MCF 10A (cell line): ENCODE measurements at regions not wholly inside any gene's neighbourhood (a gene's known extent, or its start where the extent isn't known, plus 50 kb on each side); places are given as distances from the start of the nearest gene placed in this dataset.

Source experiments
- BruUV-seq: library from RNA; stranded (reverse); fragments of 400-500 nt; replicated peaks from 2 replicates; lab custom pipeline; 2021; lab: Mats Ljungman, UMichigan
- CTCF ChIA-PET: fragments of 300-600 bp; sonication (Branson Sonifier 250); formaldehyde crosslinking; extraction: SDS; loops from one replicate; lab custom pipeline; 2021; ENCODE audit warnings: antibody characterized with exemption, inconsistent platforms; lab: Yijun Ruan, JAX
- POLR2A ChIA-PET: fragments of 300-600, 350-650 bp; sonication (Branson Sonifier 250); formaldehyde crosslinking; extraction: SDS; loops from one replicate; lab custom pipeline; 2020; ENCODE audit warnings: antibody characterized with exemption, inconsistent platforms; lab: Yijun Ruan, JAX
- DNase-seq: peaks from one replicate; pipeline ENCODE4 v3.0.0-alpha.2; 2018; ENCODE audit not compliant: unreplicated experiment
- H3K27ac Mint-ChIP-seq: one replicate; pipeline ENCODE4 v1.8.0; 2022; ENCODE audit warnings: mild to moderate bottlenecking, low read depth, mixed read lengths; ENCODE audit not compliant: unreplicated experiment
- H3K27me3 Mint-ChIP-seq: one replicate; pipeline ENCODE4 v1.8.0; 2022; ENCODE audit warnings: mixed read lengths; ENCODE audit not compliant: insufficient read depth, unreplicated experiment
- H3K36me3 Mint-ChIP-seq: one replicate; pipeline ENCODE4 v1.8.0; 2022; ENCODE audit warnings: mild to moderate bottlenecking, moderate library complexity, mixed read lengths; ENCODE audit not compliant: insufficient read depth, unreplicated experiment
- H3K4me1 Mint-ChIP-seq: one replicate; pipeline ENCODE4 v1.8.0; 2022; ENCODE audit warnings: mixed read lengths; ENCODE audit not compliant: insufficient read depth, unreplicated experiment
- H3K4me3 Mint-ChIP-seq: one replicate; pipeline ENCODE4 v1.8.0; 2022; ENCODE audit warnings: mild to moderate bottlenecking, moderate library complexity, mixed read lengths; ENCODE audit not compliant: unreplicated experiment
- H3K9me3 Mint-ChIP-seq: one replicate; pipeline ENCODE4 v1.8.0; 2022; ENCODE audit warnings: mixed read lengths; ENCODE audit not compliant: unreplicated experiment
- intact Hi-C: fragments of 100-400 bp; cut with micrococcal nuclease; formaldehyde crosslinking; loops from 2 replicates; pipeline ENCODE4 v1.14.1; 2022
- TF ChIP-seq, protein P1 (sequence below): fragments of 200-600 bp; IDR thresholded peaks from one replicate; pipeline ENCODE4 v1.8.0; 2022; ENCODE audit warnings: antibody characterized with exemption, mild to moderate bottlenecking; ENCODE audit not compliant: unreplicated experiment

DNA sequence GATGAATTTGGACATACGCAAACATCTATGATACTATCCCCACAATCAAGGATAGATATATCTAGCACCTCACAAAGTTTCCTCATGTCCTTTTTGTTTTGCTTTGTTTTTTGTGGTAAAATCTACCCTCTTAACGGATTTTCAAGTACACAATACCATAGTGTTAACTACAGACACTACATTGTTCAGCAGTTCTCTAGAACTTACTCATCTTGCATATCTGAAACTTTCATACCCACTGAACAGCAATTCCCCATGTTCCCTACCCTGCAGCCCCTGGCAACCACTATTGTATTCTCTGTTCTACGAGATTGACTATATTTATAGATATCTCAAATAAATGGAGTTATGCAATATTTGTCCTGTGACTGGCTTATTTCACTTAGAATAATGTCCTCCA is 58.1 kb upstream of the TJP1 start:
- no peaks in the 10 kb centered on the region for H3K4me1 Mint-ChIP-seq
- intact Hi-C loops = no loop called here
- POLR2A ChIA-PET = no interaction called here
- no peaks in the 10 kb centered on the region for H3K9me3 Mint-ChIP-seq
- no TSS peak for BruUV-seq
- no peak overlapping the region for H3K4me3 Mint-ChIP-seq
- no peaks in the 10 kb centered on the region for H3K27me3 Mint-ChIP-seq
- TF ChIP-seq, protein P1, sequence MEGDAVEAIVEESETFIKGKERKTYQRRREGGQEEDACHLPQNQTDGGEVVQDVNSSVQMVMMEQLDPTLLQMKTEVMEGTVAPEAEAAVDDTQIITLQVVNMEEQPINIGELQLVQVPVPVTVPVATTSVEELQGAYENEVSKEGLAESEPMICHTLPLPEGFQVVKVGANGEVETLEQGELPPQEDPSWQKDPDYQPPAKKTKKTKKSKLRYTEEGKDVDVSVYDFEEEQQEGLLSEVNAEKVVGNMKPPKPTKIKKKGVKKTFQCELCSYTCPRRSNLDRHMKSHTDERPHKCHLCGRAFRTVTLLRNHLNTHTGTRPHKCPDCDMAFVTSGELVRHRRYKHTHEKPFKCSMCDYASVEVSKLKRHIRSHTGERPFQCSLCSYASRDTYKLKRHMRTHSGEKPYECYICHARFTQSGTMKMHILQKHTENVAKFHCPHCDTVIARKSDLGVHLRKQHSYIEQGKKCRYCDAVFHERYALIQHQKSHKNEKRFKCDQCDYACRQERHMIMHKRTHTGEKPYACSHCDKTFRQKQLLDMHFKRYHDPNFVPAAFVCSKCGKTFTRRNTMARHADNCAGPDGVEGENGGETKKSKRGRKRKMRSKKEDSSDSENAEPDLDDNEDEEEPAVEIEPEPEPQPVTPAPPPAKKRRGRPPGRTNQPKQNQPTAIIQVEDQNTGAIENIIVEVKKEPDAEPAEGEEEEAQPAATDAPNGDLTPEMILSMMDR = no peak
- H3K36me3 Mint-ChIP-seq = no peaks in the 10 kb centered on the region
- no peak for DNase-seq
- no peak overlapping the region for H3K27ac Mint-ChIP-seq
- CTCF ChIA-PET = no interaction called here

DNA sequence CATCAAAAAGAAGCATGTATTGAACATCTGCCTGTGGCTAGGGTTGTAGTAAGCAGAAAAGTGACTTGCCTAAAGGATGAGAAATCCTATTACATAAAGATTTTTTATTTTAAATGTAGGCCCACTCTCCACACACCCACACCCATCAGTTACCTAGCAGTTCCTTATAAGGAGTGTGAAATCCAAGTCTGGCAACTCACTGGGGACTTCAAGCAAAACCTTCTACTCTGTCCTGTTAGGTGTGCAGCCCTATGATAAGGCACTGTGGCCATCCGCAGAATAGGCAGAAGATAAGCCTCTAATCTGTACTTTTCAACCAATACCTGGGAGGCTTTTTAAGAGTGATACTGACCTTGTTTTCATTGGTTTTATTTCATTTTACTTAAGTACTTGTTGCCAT is 52.7 kb upstream of the TJP1 start:
- H3K4me3 Mint-ChIP-seq = no peak overlapping the region
- ChIA-PET CTCF (no interaction called here), POLR2A (no interaction called here)
- no peaks in the 10 kb centered on the region for H3K4me1 Mint-ChIP-seq
- H3K27ac Mint-ChIP-seq = no peak overlapping the region
- no TSS peak for BruUV-seq
- no peaks in the 10 kb centered on the region for H3K9me3 Mint-ChIP-seq
- no peaks in the 10 kb centered on the region for H3K36me3 Mint-ChIP-seq
- TF ChIP-seq, protein P1 = no peak
- H3K27me3 Mint-ChIP-seq = no peaks in the 10 kb centered on the region
- no peak for DNase-seq
- intact Hi-C loops = no loop called here

DNA sequence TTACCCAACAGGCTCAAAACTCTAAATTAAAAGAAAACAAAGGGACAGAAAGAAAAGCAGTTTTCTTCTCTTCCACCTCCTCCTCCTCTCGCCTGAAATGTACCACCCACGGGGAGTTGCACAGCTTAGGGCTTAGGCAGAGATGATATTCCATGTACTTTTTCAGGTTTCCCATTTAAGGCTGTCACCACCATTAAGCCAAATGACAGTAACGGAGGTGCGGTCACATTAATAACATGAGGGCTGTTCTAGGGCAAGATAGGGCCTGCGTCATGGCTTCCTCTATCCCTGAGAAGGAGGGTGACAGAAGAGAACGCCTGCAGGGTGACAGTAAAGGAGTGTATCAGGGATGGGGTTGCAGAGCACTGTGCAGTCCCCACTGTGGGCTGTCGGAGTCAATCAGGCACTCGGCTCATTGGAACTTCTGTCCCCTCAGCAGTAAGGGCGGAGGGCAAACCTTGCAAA is 51.7 kb upstream of the TJP1 start:
- no peaks in the 10 kb centered on the region for H3K4me1 Mint-ChIP-seq
- no TSS peak for BruUV-seq
- no peaks in the 10 kb centered on the region for H3K9me3 Mint-ChIP-seq
- H3K27ac Mint-ChIP-seq = no peak overlapping the region
- ChIA-PET POLR2A (no interaction called here), CTCF (no interaction called here)
- no peaks in the 10 kb centered on the region for H3K27me3 Mint-ChIP-seq
- DNase-seq = no peak
- no peak overlapping the region for H3K4me3 Mint-ChIP-seq
- TF ChIP-seq, protein P1 = no peak
- intact Hi-C loops = no loop called here
- no peaks in the 10 kb centered on the region for H3K36me3 Mint-ChIP-seq

DNA sequence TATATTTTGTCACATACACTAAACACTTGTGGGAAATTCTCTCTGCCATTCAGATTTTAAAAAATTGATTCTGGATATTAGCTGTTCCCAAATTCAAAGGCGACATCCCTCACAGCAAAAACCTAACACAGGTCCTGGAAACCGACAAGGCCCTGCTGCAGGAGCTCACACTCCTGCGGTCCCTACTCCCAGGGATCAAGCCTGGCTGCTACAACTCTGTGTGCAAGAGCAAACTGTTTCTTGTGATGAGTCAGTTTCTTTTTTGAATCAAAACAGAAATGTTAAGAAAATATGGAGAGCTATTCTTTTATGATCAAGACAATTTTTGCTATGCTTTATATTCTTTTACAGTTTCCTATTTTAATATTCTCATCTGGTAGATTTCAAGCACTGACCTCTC is 51.0 kb upstream of the TJP1 start:
- no peaks in the 10 kb centered on the region for H3K4me1 Mint-ChIP-seq
- intact Hi-C loops = no loop called here
- no peak overlapping the region for H3K27ac Mint-ChIP-seq

More for the DNA sequence above, 51.0 kb upstream of the TJP1 start:
- BruUV-seq = no TSS peak
- Mint-ChIP-seq H3K36me3 (no peaks in the 10 kb centered on the region), H3K27me3 (no peaks in the 10 kb centered on the region), H3K4me3 (no peak overlapping the region), H3K9me3 (no peaks in the 10 kb centered on the region)
- CTCF ChIA-PET = interaction anchor here (0.6 kb wide), 1 partner anchor 68 kb away, joined by 3 read pairs; no protein-coding TSS in a partner anchor
- TF ChIP-seq, protein P1 = no peak
- POLR2A ChIA-PET = interaction anchor here (0.6 kb wide), 1 partner anchor 99 kb away, joined by 3 read pairs; no protein-coding TSS in a partner anchor
- no peak for DNase-seq
